Right lobe of liver (tissue), 6 donors: ENCODE measurements at regions not wholly inside any gene's neighbourhood (a gene's known extent, or its start where the extent isn't known, plus 50 kb on each side); places are given as distances from the start of the nearest gene placed in this dataset.

Source experiments
- ATAC-seq, 4 donors: fragments of 200-7000 bp; cut with Tn5 transposase; one replicate each; pipeline ENCODE4 v1.9.1; 2020; ENCODE audit warnings: mild to moderate bottlenecking in 4 of 4, moderate library complexity in 4 of 4
- DNase-seq, 3 donors: peaks; one replicate each; pipeline ENCODE4 v3.0.0-alpha.2; 2020
- H3K27ac ChIP-seq, 3 donors: fragments of 200-600 bp; one replicate each; pipeline ENCODE4 v1.8.0; 2022
- H3K27me3 ChIP-seq, 2 donors: fragments of 200-600 bp; one replicate each; pipeline ENCODE4 v1.8.0; 2022
- H3K36me3 ChIP-seq, 4 donors: fragments of 200-600 bp; sonication (generic) in 1 of 4; one replicate each; pipeline versions ENCODE4 v1.5.1 to v1.8.0; 2017 to 2022; ENCODE audit warnings: control low read depth in 1 of 4
- H3K4me1 ChIP-seq, 4 donors: fragments of 200-600 bp; sonication (generic) in 1 of 4; one replicate each; pipeline versions ENCODE4 v1.5.1 to v1.8.0; 2017 to 2022; ENCODE audit warnings: control low read depth in 1 of 4
- H3K4me3 ChIP-seq, 3 donors: fragments of 200-600 bp; one replicate each; pipeline ENCODE4 v1.8.0; 2022
- H3K9me3 ChIP-seq, 4 donors: fragments of 200-600 bp; sonication (generic) in 1 of 4; one replicate each; pipeline versions ENCODE4 v1.5.1 to v1.8.0; 2017 to 2022; ENCODE audit warnings: control low read depth in 1 of 4
- POLR2A ChIP-seq: fragments of 450-650 bp; IDR thresholded peaks from one replicate; pipeline ENCODE4 v1.6.1; 2017; ENCODE audit warnings: antibody characterized with exemption, mild to moderate bottlenecking
- WGBS: methylation state at CpG from one replicate; pipeline ENCODE4 v1.1.6; 2018; ENCODE audit warnings: low coverage, low lambda C conversion rate; ENCODE audit not compliant: insufficient coverage; ENCODE audit errors: missing lambda C conversion rate; 5-methylcytosine and 5-hydroxymethylcytosine counted together
- intact Hi-C, 2 donors: fragments of 100-400 bp; cut with DNase I; formaldehyde crosslinking; loops; one replicate each; pipeline versions ENCODE4 v1.11.2 to v1.14.1; 2022
- TF ChIP-seq, protein P1 (sequence below), 4 donors: fragments of 200-600 bp in 3 of 4; fragments of 450-650 bp in 1 of 4; IDR thresholded peaks; one replicate each; pipeline versions ENCODE4 v1.5.1 to v1.8.0; 2016 to 2022; ENCODE audit warnings: antibody characterized with exemption in 4 of 4, mild to moderate bottlenecking in 2 of 4
- donor health status: DM: no; HTN: yes; CAD: no.
- donor health status: DM: no; HTN: no; CAD: no.
- donor health status: DM: no; HTN: no; CAD: no.
- donor health status: DM: no; HTN: yes; CAD: no.
- donor health status: DM: no; HTN: yes; CAD: no.

GRCh38 chr1:226470921-226471866, 63.3 kb upstream of the PARP1 start:
- Histone ChIP-seq H3K4me1 (no peaks in the 10 kb centered on the region), H3K36me3 (no peaks in the 10 kb centered on the region), H3K27me3 (no peaks in the 10 kb centered on the region), H3K9me3 (no peaks in the 10 kb centered on the region), H3K27ac (no peak overlapping the region), H3K4me3 (no peak overlapping the region)
- TF ChIP-seq POLR2A, result no peak
- TF ChIP-seq, protein P1, sequence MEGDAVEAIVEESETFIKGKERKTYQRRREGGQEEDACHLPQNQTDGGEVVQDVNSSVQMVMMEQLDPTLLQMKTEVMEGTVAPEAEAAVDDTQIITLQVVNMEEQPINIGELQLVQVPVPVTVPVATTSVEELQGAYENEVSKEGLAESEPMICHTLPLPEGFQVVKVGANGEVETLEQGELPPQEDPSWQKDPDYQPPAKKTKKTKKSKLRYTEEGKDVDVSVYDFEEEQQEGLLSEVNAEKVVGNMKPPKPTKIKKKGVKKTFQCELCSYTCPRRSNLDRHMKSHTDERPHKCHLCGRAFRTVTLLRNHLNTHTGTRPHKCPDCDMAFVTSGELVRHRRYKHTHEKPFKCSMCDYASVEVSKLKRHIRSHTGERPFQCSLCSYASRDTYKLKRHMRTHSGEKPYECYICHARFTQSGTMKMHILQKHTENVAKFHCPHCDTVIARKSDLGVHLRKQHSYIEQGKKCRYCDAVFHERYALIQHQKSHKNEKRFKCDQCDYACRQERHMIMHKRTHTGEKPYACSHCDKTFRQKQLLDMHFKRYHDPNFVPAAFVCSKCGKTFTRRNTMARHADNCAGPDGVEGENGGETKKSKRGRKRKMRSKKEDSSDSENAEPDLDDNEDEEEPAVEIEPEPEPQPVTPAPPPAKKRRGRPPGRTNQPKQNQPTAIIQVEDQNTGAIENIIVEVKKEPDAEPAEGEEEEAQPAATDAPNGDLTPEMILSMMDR (IDR thresholded peaks at IDR 0.05), result no peak
- no peak for ATAC-seq
- no peak for DNase-seq
- 89% methylated on average over 5 of the region's 12 CpGs for WGBS
- intact Hi-C loops, result no loop called here

DNA sequence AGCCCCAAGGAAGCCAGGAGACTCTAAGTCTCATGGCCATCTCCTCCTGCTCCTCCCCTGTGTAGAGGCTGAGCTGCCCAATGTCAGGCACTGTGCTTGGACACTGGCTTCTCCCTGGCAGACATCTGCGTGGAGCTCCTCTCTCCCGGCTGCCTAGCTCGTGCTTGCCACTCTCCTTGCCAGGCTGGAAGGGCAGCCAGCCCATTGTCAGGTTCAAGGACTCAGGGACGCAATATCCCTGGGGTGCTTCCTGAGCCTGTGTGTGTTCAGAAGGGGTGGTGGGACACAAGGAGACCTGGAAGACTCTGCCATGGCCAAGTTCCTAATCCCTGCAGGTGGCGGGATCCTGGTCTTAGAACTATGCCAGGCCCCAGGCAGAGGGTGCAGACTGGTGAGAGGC, 65.4 kb upstream of the PARP1 start:
- Histone ChIP-seq H3K4me1 (no peaks in the 10 kb centered on the region), H3K9me3 (no peaks in the 10 kb centered on the region), H3K36me3 (no peaks in the 10 kb centered on the region), H3K4me3 (no peak overlapping the region), H3K27me3 (no peaks in the 10 kb centered on the region), H3K27ac (no peak overlapping the region)
- DNase-seq, result no peak
- ATAC-seq, result no peak
- 78% methylated on average over 4 of the region's 5 CpGs for WGBS
- intact Hi-C loops, result no loop called here
- TF ChIP-seq, protein P1 (IDR thresholded peaks at IDR 0.05), result no peak
- TF ChIP-seq POLR2A, result no peak

GRCh38 chr1:226474041-226474440, 66.1 kb upstream of the PARP1 start:
- ATAC-seq (no peak), DNase-seq (no peak)
- no peaks in the 10 kb centered on the region for H3K9me3 ChIP-seq
- no peaks in the 10 kb centered on the region for H3K36me3 ChIP-seq
- 17% methylated on average over 1 of the region's 3 CpGs for WGBS
- H3K4me1 ChIP-seq, result no peaks in the 10 kb centered on the region
- H3K27me3 ChIP-seq, result no peaks in the 10 kb centered on the region
- no peak overlapping the region for H3K4me3 ChIP-seq
- TF ChIP-seq, protein P1 (IDR thresholded peaks at IDR 0.05), result no peak
- no peak for TF ChIP-seq POLR2A
- intact Hi-C loops, result no loop called here
- H3K27ac ChIP-seq, result no peak overlapping the region

GRCh38 chr1:226474443-226475141, 66.7 kb upstream of the PARP1 start:
- Histone ChIP-seq H3K9me3 (no peaks in the 10 kb centered on the region), H3K36me3 (no peaks in the 10 kb centered on the region), H3K4me1 (peaks cover 0 to 2% (median 0%) of the 10 kb centered on the region in 4 donors), H3K27ac (no peak overlapping the region), H3K27me3 (no peaks in the 10 kb centered on the region), H3K4me3 (no peak overlapping the region)
- TF ChIP-seq POLR2A, result no peak
- TF ChIP-seq, protein P1 (IDR thresholded peaks at IDR 0.05), result no peak
- intact Hi-C loops, result no loop called here
- 87% methylated on average over 4 of the region's 5 CpGs for WGBS
- ATAC-seq (no peak), DNase-seq (no peak)
